GM12801 (cell line): ENCODE measurements at regions not wholly inside any gene's neighbourhood (a gene's known extent, or its start where the extent isn't known, plus 50 kb on each side); places are given as distances from the start of the nearest gene placed in this dataset.

Experiments
- TF ChIP-seq, protein P1 (sequence below): IDR thresholded peaks from one replicate; pipeline ENCODE4 v1.5.1; 2011; ENCODE audit warnings: control low read depth; ENCODE audit not compliant: insufficient read length; ENCODE audit errors: extremely low read depth

DNA sequence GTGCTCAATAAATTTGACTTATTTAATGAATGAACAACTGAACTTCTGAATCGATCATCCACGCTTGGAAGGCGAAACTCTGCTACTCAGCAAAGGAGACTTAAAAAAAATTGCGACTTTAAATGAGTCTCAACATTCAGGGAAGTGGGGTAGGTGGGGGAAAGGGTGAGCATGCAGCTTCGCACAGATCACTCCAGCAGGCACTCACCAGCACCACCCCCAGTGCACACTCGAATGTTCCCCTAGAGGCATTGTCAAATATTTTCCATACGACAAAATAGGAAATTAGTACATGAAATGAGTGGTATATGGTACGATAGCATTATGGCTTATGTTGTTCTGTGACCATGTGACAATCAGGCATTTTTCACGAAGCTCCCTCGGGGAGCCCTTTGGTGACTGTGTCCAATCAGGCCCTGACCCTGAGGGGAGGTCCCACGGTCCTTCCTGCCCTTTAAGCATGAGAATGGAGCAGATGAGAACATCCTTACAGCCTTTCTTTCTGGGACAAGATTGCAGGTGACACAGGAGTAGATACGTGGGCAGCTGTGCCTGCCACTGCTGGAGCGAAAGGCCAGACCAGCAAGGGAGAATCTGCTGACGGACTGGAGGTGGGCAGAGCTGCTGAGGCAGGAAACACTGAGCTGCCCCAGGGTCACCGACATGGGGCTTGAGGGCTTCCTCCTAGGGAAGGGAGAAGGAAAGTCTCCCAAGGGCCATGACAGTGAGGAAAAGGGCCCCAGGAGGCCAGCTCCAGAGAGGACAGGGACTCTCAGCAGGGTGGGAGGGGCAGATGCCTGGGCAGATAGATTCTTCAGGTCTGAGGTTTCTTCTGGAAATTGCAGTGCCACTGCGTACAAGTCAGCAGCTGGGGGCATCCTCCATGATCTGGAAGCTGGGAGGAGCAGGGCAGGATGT is 101.3 kb upstream of the ID2 start:
- TF ChIP-seq, protein P1, sequence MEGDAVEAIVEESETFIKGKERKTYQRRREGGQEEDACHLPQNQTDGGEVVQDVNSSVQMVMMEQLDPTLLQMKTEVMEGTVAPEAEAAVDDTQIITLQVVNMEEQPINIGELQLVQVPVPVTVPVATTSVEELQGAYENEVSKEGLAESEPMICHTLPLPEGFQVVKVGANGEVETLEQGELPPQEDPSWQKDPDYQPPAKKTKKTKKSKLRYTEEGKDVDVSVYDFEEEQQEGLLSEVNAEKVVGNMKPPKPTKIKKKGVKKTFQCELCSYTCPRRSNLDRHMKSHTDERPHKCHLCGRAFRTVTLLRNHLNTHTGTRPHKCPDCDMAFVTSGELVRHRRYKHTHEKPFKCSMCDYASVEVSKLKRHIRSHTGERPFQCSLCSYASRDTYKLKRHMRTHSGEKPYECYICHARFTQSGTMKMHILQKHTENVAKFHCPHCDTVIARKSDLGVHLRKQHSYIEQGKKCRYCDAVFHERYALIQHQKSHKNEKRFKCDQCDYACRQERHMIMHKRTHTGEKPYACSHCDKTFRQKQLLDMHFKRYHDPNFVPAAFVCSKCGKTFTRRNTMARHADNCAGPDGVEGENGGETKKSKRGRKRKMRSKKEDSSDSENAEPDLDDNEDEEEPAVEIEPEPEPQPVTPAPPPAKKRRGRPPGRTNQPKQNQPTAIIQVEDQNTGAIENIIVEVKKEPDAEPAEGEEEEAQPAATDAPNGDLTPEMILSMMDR, result no peak

DNA sequence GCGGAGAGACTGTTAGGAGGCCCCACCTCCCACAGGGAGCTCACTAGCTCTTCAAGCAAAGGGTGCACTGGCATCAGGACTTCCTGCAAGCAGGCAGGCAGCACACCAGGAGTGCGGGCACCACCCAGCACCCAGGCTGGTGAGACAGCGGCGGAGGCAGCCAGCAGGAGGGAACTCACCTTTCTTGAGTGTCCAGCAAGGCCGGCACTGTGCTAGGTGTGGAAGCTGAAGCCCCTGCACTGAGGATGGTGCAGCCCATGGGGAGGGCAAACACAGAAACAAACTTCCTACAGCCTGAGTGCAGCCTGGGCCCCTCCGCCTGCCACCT is 100.7 kb upstream of the ID2 start:
- TF ChIP-seq, protein P1, result no peak

DNA sequence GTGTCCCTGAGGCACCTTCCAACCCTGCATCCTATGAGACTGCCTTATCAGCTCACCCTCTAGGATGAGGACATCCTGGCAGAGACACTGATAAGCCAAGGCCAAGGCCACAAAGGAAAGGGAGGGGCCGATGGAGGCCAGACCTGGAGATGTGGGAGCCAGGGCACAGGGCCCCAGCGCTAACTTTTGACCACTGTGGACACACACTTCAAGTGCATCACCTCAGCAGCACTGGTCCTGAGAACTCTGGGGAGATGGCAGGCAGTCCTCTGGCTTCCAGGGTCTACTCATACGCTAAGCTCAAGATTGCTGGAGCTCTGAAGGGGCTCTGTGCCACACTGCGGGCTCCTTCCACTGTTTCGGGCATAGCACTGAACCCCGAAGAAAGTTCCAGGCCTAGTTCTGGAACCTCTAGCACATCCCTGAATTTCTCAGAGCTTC is 100.2 kb upstream of the ID2 start:
- TF ChIP-seq, protein P1, result no peak

DNA sequence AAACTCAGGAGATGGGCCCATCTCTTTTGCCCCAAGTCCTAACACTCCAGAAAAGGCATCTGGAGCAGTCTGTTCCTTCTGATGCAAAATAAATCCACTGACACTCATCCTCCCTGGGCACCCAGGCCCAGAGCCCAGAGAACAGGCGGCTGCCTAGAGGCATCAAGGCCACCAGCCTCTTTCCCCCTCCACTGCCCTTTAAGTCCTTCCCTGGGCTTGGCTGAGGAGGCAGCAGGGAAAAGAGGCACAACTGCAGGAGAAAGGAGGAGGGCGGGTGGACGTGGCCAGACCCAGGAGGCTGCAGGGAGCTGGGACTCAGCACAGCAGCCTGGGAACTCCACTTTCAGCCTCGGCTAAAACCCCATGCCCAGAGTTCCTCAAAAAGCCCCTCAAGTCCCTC is 99.7 kb upstream of the ID2 start:
- TF ChIP-seq, protein P1, result no peak

DNA sequence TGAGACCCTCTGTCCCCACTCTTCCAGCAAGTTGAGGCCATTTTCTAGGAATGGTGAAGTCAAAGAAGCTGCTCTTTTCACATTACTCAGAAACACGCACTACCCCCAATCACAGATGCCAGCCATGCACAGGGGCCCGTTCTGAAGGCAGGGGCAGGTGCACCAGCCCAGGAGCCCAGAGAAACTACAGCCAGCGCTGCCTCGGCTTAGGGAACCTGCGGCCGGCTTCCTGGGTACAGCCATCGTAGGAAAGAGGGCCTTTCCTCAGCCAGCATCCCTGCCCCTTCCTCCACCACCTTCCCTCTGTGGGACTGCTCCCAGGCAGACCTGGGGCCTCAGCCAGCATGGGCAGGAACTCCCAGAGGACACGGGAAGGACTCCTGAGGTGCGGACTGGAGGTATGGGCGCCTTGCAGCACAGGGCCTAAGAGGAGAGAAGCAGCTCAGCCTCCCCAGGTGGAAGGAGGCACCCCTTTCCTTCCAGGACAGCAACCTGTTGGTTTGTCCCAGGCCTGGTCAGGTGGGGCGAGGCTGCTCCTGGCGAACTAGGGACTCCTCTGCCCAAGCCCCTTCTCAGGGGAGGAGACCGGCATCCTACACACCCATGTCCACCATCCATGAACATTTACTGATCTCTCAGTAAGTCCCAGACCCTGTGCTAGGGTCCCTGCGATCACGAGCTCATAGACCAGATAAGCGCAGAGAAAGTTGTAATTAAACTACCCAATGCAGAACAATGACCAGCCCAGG is 99.0 kb upstream of the ID2 start:
- TF ChIP-seq, protein P1, result no peak

DNA sequence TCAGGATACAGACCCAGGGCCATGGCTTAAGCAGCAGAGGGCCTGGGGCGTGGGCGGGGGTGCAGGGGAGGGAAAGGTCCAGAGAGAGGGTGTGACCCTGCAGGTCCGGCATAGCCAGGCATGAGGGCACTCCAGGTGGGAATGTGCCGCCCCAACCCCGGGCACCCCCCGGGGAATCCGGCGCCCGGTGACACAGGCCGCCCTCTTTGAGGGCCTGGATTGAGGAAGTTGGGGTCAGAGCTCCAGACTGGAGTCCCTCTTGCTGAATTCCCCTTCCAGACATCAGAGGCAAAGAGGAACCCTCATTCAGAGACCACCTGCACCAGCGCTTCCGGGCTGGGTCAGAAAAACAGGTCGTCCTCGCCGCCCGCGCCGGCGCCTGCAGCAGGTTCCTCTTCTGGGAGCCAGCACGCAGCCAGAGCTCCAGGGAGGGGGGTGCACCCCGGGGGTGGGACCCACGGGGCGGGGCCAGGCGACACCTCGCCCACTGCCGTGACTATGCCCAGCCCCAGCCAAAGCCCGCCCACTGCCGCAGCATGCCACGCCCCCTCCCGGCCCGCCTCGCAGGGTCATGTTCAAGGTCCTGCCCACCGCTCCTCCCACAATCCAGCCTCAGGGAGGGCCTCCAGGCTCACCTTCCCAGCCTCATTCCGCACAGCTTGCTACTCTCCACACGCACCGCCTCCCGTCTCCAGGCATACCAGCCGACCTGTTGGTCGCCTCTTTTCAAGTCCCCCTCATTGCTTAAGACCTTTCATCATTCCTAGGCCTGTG is 98.3 kb upstream of the ID2 start:
- TF ChIP-seq, protein P1, result no peak
